GM18505 (cell line): ENCODE measurements at regions not wholly inside any gene's neighbourhood (a gene's known extent, or its start where the extent isn't known, plus 50 kb on each side); places are given as distances from the start of the nearest gene placed in this dataset.

Source experiments
- ATAC-seq: cut with Tn5 transposase; IDR thresholded peaks from one replicate; pipeline ENCODE4 v1.9.1; 2021; ENCODE audit not compliant: unreplicated experiment
- POLR2A ChIP-seq: IDR thresholded peaks from 4 replicates; pipeline ENCODE4 v1.6.1; 2011; ENCODE audit warnings: borderline replicate concordance; ENCODE audit not compliant: insufficient read depth, insufficient read length; ENCODE audit errors: extremely low read depth

GRCh38 chr5:126369995-126370731 is 53.0 kb upstream of the GRAMD2B start:
- no peak for TF ChIP-seq POLR2A
- no peak for ATAC-seq

DNA sequence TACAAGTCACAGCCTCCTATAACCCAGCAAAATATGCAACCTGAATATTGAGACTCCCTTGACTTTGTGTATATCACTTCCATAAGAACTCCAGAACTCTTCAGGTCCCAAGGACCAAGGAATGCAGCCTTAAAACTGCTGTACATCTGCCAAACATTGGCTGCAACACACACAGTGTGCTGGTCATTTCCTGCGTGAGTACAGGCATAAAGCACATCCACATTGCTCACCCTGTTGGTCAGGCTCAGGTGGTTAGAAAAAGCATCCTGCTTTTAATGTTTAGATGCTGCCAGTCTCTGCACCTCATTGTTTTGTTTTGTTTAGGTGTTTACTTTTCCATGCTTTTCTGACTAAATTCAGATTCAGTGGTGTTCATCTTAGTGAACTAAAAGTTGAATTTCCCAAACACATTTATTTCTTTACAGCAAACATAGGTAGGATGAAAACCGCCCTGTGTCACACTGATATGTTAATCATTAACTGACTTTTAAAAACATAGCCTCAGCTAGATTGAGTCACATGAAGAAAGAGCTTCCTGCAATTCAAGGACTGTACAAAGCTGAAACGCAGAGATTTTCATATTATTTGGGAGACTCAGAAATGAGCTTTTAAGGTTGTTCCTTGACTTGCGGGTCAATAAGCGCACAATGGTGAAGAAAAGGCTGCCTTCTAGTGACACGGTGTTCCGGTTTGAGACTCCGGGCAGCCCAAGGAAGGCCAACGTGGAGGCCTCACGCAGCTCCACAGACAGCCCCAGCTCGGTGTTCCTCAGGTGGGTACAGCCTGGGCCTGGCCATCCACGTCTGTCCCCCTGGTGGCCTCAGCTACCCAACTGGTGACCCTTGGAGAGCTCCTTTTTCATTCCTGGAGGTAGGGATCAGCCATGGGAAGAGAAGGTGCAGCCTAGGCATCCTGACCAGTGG is 52.2 kb upstream of the GRAMD2B start:
- no peak for TF ChIP-seq POLR2A
- no peak for ATAC-seq

DNA sequence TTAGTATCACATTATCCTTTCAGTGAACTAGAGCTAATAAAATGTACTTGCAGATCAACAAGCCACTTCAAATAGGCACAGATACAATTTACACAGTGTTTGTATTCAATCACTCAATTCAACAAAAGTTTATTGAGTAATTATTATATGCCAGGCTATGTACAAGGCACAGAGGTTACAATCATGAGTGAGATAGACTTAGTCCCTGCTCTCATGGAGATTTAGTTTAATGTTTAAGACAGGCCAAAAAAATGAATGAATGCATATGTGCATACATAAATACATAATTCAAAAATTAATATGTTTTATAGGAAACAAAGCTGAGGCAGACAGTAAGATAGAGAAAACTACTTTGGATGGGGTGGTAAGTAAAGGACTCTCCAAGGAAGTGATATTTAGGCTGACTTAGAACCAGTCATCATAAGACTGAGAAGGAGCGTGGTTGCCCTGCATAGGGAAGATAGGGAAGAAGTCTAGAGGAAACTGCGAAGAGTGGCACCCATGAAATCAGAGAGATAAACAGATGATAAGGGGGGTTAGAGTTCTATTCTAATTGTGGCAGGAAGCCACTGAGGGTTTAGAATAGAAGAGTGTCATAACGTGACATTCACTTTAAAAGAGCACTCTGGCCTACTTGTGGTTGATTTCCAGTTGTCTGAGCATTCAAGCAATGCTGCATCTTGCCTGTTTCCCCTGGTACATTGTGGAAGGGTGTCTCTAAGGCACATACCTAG is 49.7 kb upstream of the GRAMD2B start:
- no peak for TF ChIP-seq POLR2A
- ATAC-seq = no peak
